GM21390 (cell line): ENCODE measurements at regions not wholly inside any gene's neighbourhood (a gene's known extent, or its start where the extent isn't known, plus 50 kb on each side); places are given as distances from the start of the nearest gene placed in this dataset.

Source experiments
- ATAC-seq: cut with Tn5 transposase; IDR thresholded peaks from one replicate; pipeline ENCODE4 v1.9.1; 2021; ENCODE audit not compliant: unreplicated experiment

GRCh38 chr6:4466769-4467480 lies 309.3 kb upstream of the CDYL start:
- no peak for ATAC-seq

GRCh38 chr6:4466261-4466660 lies 309.9 kb upstream of the CDYL start:
- no peak for ATAC-seq

GRCh38 chr6:4464638-4465037 lies 311.6 kb upstream of the CDYL start:
- no peak for ATAC-seq

- no peak for ATAC-seq
Measured at GRCh38 chr6:4463236-4463635, 313.0 kb upstream of the CDYL start.

GRCh38 chr6:4460586-4461475 lies 315.4 kb upstream of the CDYL start:
- ATAC-seq, result no peak

- ATAC-seq, result no peak
Measured at GRCh38 chr6:4459996-4460395, 316.2 kb upstream of the CDYL start.

- no peak for ATAC-seq
Measured at GRCh38 chr6:4459032-4459431, 317.2 kb upstream of the CDYL start.

- no peak for ATAC-seq
Measured at GRCh38 chr6:4451718-4452117, 316.3 kb upstream of the ECI2 start.

- ATAC-seq, result no peak
Measured at GRCh38 chr6:4451081-4451480, 315.7 kb upstream of the ECI2 start.

GRCh38 chr6:4450237-4450636 lies 314.9 kb upstream of the ECI2 start:
- ATAC-seq, result no peak

GRCh38 chr6:4449409-4449808 lies 314.0 kb upstream of the ECI2 start:
- no peak for ATAC-seq

- ATAC-seq, result no peak
Measured at GRCh38 chr6:4448841-4449240, 313.5 kb upstream of the ECI2 start.

GRCh38 chr6:4447639-4448330 lies 312.4 kb upstream of the ECI2 start:
- ATAC-seq, result no peak

- no peak for ATAC-seq
Measured at GRCh38 chr6:4446982-4447381, 311.6 kb upstream of the ECI2 start.

- no peak for ATAC-seq
Measured at GRCh38 chr6:4441981-4442434, 306.6 kb upstream of the ECI2 start.

- no peak for ATAC-seq
Measured at GRCh38 chr6:4439159-4439558, 303.8 kb upstream of the ECI2 start.

GRCh38 chr6:4437342-4437741 lies 302.0 kb upstream of the ECI2 start:
- ATAC-seq, result no peak

GRCh38 chr6:4435981-4436445 lies 300.6 kb upstream of the ECI2 start:
- no peak for ATAC-seq

GRCh38 chr6:4434655-4435054 lies 299.3 kb upstream of the ECI2 start:
- no peak for ATAC-seq

GRCh38 chr6:4433199-4433598 lies 297.8 kb upstream of the ECI2 start:
- no peak for ATAC-seq

GRCh38 chr6:4426968-4427367 lies 291.6 kb upstream of the ECI2 start:
- no peak for ATAC-seq

GRCh38 chr6:4421837-4422236 lies 286.5 kb upstream of the ECI2 start:
- ATAC-seq, result no peak
